H9 (cell line): ENCODE measurements at regions not wholly inside any gene's neighbourhood (a gene's known extent, or its start where the extent isn't known, plus 50 kb on each side); places are given as distances from the start of the nearest gene placed in this dataset.

ENCODE experiments used
- DNase-seq: peaks from one replicate; pipeline ENCODE4 v3.0.0-alpha.2; 2017
- H2AFZ ChIP-seq: one replicate; pipeline ENCODE4 v1.6.1; 2013; ENCODE audit warnings: mild to moderate bottlenecking, low read length, control low read depth, moderate library complexity
- H2AK5ac ChIP-seq: 2 replicates; pipeline ENCODE4 v1.6.1; 2013; ENCODE audit warnings: low read length, control low read depth, mixed read lengths; ENCODE audit not compliant: insufficient read length
- H2BK120ac ChIP-seq: one replicate; pipeline ENCODE4 v1.6.1; 2013; ENCODE audit warnings: low read depth, mild to moderate bottlenecking, low read length, control low read depth, inconsistent platforms; ENCODE audit not compliant: poor library complexity, severe bottlenecking
- H2BK12ac ChIP-seq: 2 replicates; pipeline ENCODE4 v1.6.1; 2013; ENCODE audit warnings: low read length, control low read depth, mixed read lengths, low read depth; ENCODE audit not compliant: insufficient read length
- H2BK15ac ChIP-seq: 2 replicates; pipeline ENCODE4 v1.6.1; 2013; ENCODE audit warnings: low read depth, low read length, control low read depth
- H2BK20ac ChIP-seq: one replicate; pipeline ENCODE4 v1.6.1; 2013; ENCODE audit warnings: low read depth, mild to moderate bottlenecking, low read length, control low read depth, inconsistent platforms; ENCODE audit not compliant: poor library complexity, severe bottlenecking
- H2BK5ac ChIP-seq: 2 replicates; pipeline ENCODE4 v1.6.1; 2013; ENCODE audit warnings: low read length, control low read depth, mixed read lengths; ENCODE audit not compliant: insufficient read length
- H3K14ac ChIP-seq: 2 replicates; pipeline ENCODE4 v1.6.1; 2013; ENCODE audit warnings: low read length, control low read depth; ENCODE audit not compliant: insufficient read depth
- H3K18ac ChIP-seq: 2 replicates; pipeline ENCODE4 v1.6.1; 2013; ENCODE audit warnings: low read depth, mild to moderate bottlenecking, mixed read lengths, low read length, control low read depth; ENCODE audit not compliant: insufficient read length
- H3K23ac ChIP-seq: 2 replicates; pipeline ENCODE4 v1.6.1; 2013; ENCODE audit warnings: low read length, control low read depth, mixed read lengths, low read depth; ENCODE audit not compliant: insufficient read length
- H3K23me2 ChIP-seq: 2 replicates; pipeline ENCODE4 v1.6.1; 2013; ENCODE audit warnings: low read depth, mild to moderate bottlenecking, mixed read lengths, low read length, control low read depth; ENCODE audit not compliant: insufficient read length, poor library complexity, severe bottlenecking
- H3K27ac ChIP-seq: 2 replicates; pipeline ENCODE4 v1.5.1; 2013; ENCODE audit warnings: low read length, control low read depth, mixed read lengths, low read depth; ENCODE audit not compliant: insufficient read length
- H3K27me3 ChIP-seq: 2 replicates; pipeline ENCODE4 v1.6.1; 2013; ENCODE audit warnings: low read length, control low read depth, inconsistent platforms; ENCODE audit not compliant: insufficient read depth
- H3K4ac ChIP-seq: 2 replicates; pipeline ENCODE4 v1.6.1; 2013; ENCODE audit warnings: low read depth, mild to moderate bottlenecking, control low read depth, inconsistent platforms, low read length, moderate library complexity
- H3K4me1 ChIP-seq: 2 replicates; pipeline ENCODE4 v1.6.1; 2013; ENCODE audit warnings: low read length, control low read depth, inconsistent platforms; ENCODE audit not compliant: insufficient read depth
- H3K4me2 ChIP-seq: 2 replicates; pipeline ENCODE4 v1.6.1; 2013; ENCODE audit warnings: low read length, control low read depth, mixed read lengths; ENCODE audit not compliant: insufficient read length, insufficient read depth
- H3K56ac ChIP-seq: 2 replicates; pipeline ENCODE4 v1.6.1; 2013; ENCODE audit warnings: low read depth, mild to moderate bottlenecking, mixed read lengths, low read length, control low read depth; ENCODE audit not compliant: insufficient read length
- H3K79me1 ChIP-seq: 2 replicates; pipeline ENCODE4 v1.6.1; 2013; ENCODE audit warnings: low read depth, mild to moderate bottlenecking, moderate library complexity, low read length, control low read depth, inconsistent platforms; ENCODE audit not compliant: insufficient read depth, poor library complexity, severe bottlenecking
- H3K79me2 ChIP-seq: 2 replicates; pipeline ENCODE4 v1.6.1; 2013; ENCODE audit warnings: low read length, control low read depth, inconsistent platforms; ENCODE audit not compliant: insufficient read depth
- H3K9ac ChIP-seq: 2 replicates; pipeline ENCODE4 v1.6.1; 2013; ENCODE audit warnings: low read length, control low read depth, mixed read lengths; ENCODE audit not compliant: insufficient read length; ENCODE audit errors: extremely low read depth
- H3K9me3 ChIP-seq: one replicate; pipeline ENCODE4 v1.6.1; 2013; ENCODE audit warnings: low read depth, low read length, inconsistent platforms; ENCODE audit not compliant: control insufficient read depth
- H3T11ph ChIP-seq: one replicate; pipeline ENCODE4 v1.6.1; 2013; ENCODE audit warnings: mild to moderate bottlenecking, low read length, control low read depth, inconsistent platforms
- H4K20me1 ChIP-seq: one replicate; pipeline ENCODE4 v1.6.1; 2013; ENCODE audit not compliant: control insufficient read depth, insufficient read length, insufficient read depth
- H4K5ac ChIP-seq: 2 replicates; pipeline ENCODE4 v1.6.1; 2013; ENCODE audit warnings: low read depth, mild to moderate bottlenecking, mixed read lengths, low read length, control low read depth; ENCODE audit not compliant: insufficient read length
- H4K8ac ChIP-seq: replicated peaks from 2 replicates; pipeline ENCODE4 v1.6.1; 2013; ENCODE audit warnings: low read length, control low read depth, mixed read lengths, low read depth; ENCODE audit not compliant: insufficient read length
- H4K91ac ChIP-seq: 2 replicates; pipeline ENCODE4 v1.6.1; 2013; ENCODE audit warnings: low read depth, mild to moderate bottlenecking, moderate library complexity, mixed read lengths, low read length, control low read depth; ENCODE audit not compliant: insufficient read length
- H3K27ac Mint-ChIP-seq, 3 experiments: 2 replicates in 2 of 3; 3 replicates in 1 of 3; pipeline ENCODE4 v1.8.0; 2020 to 2021; ENCODE audit warnings: mixed read lengths in 3 of 3, mild to moderate bottlenecking in 1 of 3, moderate library complexity in 1 of 3
- H3K27me3 Mint-ChIP-seq: 2 replicates; pipeline ENCODE4 v1.8.0; 2021; ENCODE audit warnings: low read depth, mild to moderate bottlenecking, moderate library complexity, mixed read lengths
- H3K36me3 Mint-ChIP-seq, 3 experiments: 2 replicates in 2 of 3; 3 replicates in 1 of 3; pipeline ENCODE4 v1.8.0; 2020 to 2021; ENCODE audit warnings: low read depth in 3 of 3, mixed read lengths in 3 of 3; ENCODE audit not compliant: insufficient read depth in 1 of 3
- H3K4me1 Mint-ChIP-seq, 2 experiments: 2 replicates each; pipeline ENCODE4 v1.8.0; 2020; ENCODE audit warnings: mixed read lengths in 2 of 2
- H3K4me3 Mint-ChIP-seq, 2 experiments: 2 replicates in 1 of 2; 3 replicates in 1 of 2; pipeline ENCODE4 v1.8.0; 2020 to 2021; ENCODE audit warnings: mild to moderate bottlenecking in 2 of 2, mixed read lengths in 2 of 2, moderate library complexity in 1 of 2
- H3K9me3 Mint-ChIP-seq, 2 experiments: 2 replicates in 1 of 2; 3 replicates in 1 of 2; pipeline ENCODE4 v1.8.0; 2020; ENCODE audit warnings: mild to moderate bottlenecking in 2 of 2, mixed read lengths in 2 of 2, moderate library complexity in 1 of 2
- CTCF ChIP-seq: fragments of 200-600 bp; sonication (generic); conservative IDR thresholded peaks from 3 replicates; pipeline ENCODE4 v1.8.0; 2021; ENCODE audit warnings: antibody characterized with exemption, mild to moderate bottlenecking
- WGBS: extraction: QIAGEN DNeasy Blood & Tissue Kit; methylation state at CpG from one replicate; pipeline ENCODE4 v1.1.7; 2013; ENCODE audit warnings: missing lambda C conversion rate, low lambda C conversion rate, mixed read lengths; ENCODE audit not compliant: insufficient read length; ENCODE audit errors: extremely low coverage; 5-methylcytosine and 5-hydroxymethylcytosine counted together

- no CpG with 5 or more reads among the region's 2 CpGs for WGBS
- no peak overlapping the region for H3K9ac ChIP-seq
- DNase-seq = no peak
- Mint-ChIP-seq H3K27me3 (no peaks in the 10 kb centered on the region; the same call in 1 of the 2 replicates), H3K9me3 (no peaks in the 10 kb centered on the region; a peak in 1 of 5 replicates), H3K27ac (0 out of 7 replicates have a peak overlapping the region, but pooled peaks of 1 of the 3 experiments have one; percentile 10), H3K36me3 (no peaks in the 10 kb centered on the region), H3K4me1 (peaks cover 4% of the 10 kb centered on the region in 2 experiments), H3K4me3 (no peak overlapping the region)
- H2BK12ac ChIP-seq = no peak overlapping the region
- H3K27ac ChIP-seq = no peak overlapping the region
- no peaks in the 10 kb centered on the region for H3K23me2 ChIP-seq
- H3K14ac ChIP-seq = no peak overlapping the region
- H3T11ph ChIP-seq = no peak overlapping the region
- H3K79me1 ChIP-seq = no peaks in the 10 kb centered on the region
- H2BK20ac ChIP-seq = no peak overlapping the region
- no peaks in the 10 kb centered on the region for H3K79me2 ChIP-seq
- no peak overlapping the region for H4K91ac ChIP-seq
- no peak overlapping the region for H3K4me2 ChIP-seq
- 0 out of 2 replicates have a peak, but pooled peaks cover 1% of the 10 kb centered on the region for H3K4me1 ChIP-seq
- H2BK5ac ChIP-seq = no peak overlapping the region
- no peaks in the 10 kb centered on the region for H4K20me1 ChIP-seq
- H3K56ac ChIP-seq = no peak overlapping the region
- H2BK15ac ChIP-seq = no peak overlapping the region
- H3K9me3 ChIP-seq = no peaks in the 10 kb centered on the region
- H3K4ac ChIP-seq = no peak overlapping the region
- H2AK5ac ChIP-seq = no peak overlapping the region
- no peak overlapping the region for H2BK120ac ChIP-seq
- no peak overlapping the region for H4K8ac ChIP-seq
- H2AFZ ChIP-seq = no peak overlapping the region
- H3K18ac ChIP-seq = no peak overlapping the region
- no peaks in the 10 kb centered on the region for H3K27me3 ChIP-seq
- TF ChIP-seq CTCF = no peak
- H3K23ac ChIP-seq = no peak overlapping the region
- no peak overlapping the region for H4K5ac ChIP-seq
Measured at GRCh38 chr13:72132075-72132474, 265.1 kb upstream of the DACH1 start.
